ENCODE measurements at regions not wholly inside any gene's neighbourhood (a gene's known extent, or its start where the extent isn't known, plus 50 kb on each side); places are given as distances from the start of the nearest gene placed in this dataset.

- TF ChIP-seq EZH2 (IDR thresholded peaks at IDR 0.05; ENCODE audit: low read depth, unreplicated experiment) (no peak), POLR2AphosphoS5 (IDR thresholded peaks at IDR 0.05; ENCODE audit: low read depth) (no peak), CTCF (conservative IDR thresholded peaks at IDR 0.05; ENCODE audit: low read depth in 2 of 2) (no peak), REST (IDR thresholded peaks at IDR 0.05; ENCODE audit: unreplicated experiment) (no peak), CREB1 (CRISPR knock-in tag; IDR thresholded peaks at IDR 0.05; ENCODE audit: low read depth) (no peak), JUNB (IDR thresholded peaks at IDR 0.05; ENCODE audit: unreplicated experiment) (no peak)
These were observed 318.8 kb downstream of the TEX29 start for GRCh38 chr13:111639196-111639705.

Data from GM23338 (cell line).